Choroid plexus epithelial cell (primary cell): ENCODE measurements at regions not wholly inside any gene's neighbourhood (a gene's known extent, or its start where the extent isn't known, plus 50 kb on each side); places are given as distances from the start of the nearest gene placed in this dataset.

Experiments used
- DNase-seq: peaks from one replicate; pipeline ENCODE4 v3.0.0-alpha.2; 2010; ENCODE audit warnings: low read depth
- H3K4me3 ChIP-seq: 2 replicates; pipeline ENCODE4 v1.5.1; 2011; ENCODE audit warnings: low read depth, mild to moderate bottlenecking, control low read depth, low read length, moderate library complexity
- CTCF ChIP-seq: conservative IDR thresholded peaks from 2 replicates; pipeline ENCODE4 v1.5.1; 2011; ENCODE audit warnings: low read depth, mild to moderate bottlenecking, control low read depth, inconsistent platforms, low read length, moderate library complexity

GRCh38 chr10:78527296-78527695 lies 493.6 kb downstream of the RPS24 start:
- TF ChIP-seq CTCF: no peak
- H3K4me3 ChIP-seq: no peak overlapping the region
- no peak for DNase-seq

- DNase-seq: no peak
- no peak overlapping the region for H3K4me3 ChIP-seq
- TF ChIP-seq CTCF: no peak
Observed at GRCh38 chr10:78528749-78529204, 495.1 kb downstream of the RPS24 start.

GRCh38 chr10:78529262-78529661 lies 495.6 kb downstream of the RPS24 start:
- no peak for DNase-seq
- no peak overlapping the region for H3K4me3 ChIP-seq
- no peak for TF ChIP-seq CTCF

- H3K4me3 ChIP-seq: no peak overlapping the region
- TF ChIP-seq CTCF: no peak
- no peak for DNase-seq
Observed at GRCh38 chr10:78531088-78531487, 497.4 kb downstream of the RPS24 start.

GRCh38 chr10:78532480-78533042 lies 498.9 kb downstream of the RPS24 start:
- no peak for DNase-seq
- H3K4me3 ChIP-seq: no peak overlapping the region
- no peak for TF ChIP-seq CTCF

GRCh38 chr10:78533098-78533497 lies 499.4 kb downstream of the RPS24 start:
- DNase-seq: no peak
- no peak overlapping the region for H3K4me3 ChIP-seq
- no peak for TF ChIP-seq CTCF

- no peak overlapping the region for H3K4me3 ChIP-seq
- no peak for DNase-seq
- TF ChIP-seq CTCF: no peak
Observed at GRCh38 chr10:78533776-78534175, 500.1 kb downstream of the RPS24 start.
